GM21367 (cell line): ENCODE measurements at regions not wholly inside any gene's neighbourhood (a gene's known extent, or its start where the extent isn't known, plus 50 kb on each side); places are given as distances from the start of the nearest gene placed in this dataset.

Source experiments
- ATAC-seq: cut with Tn5 transposase; IDR thresholded peaks from one replicate; pipeline ENCODE4 v1.9.1; 2021; ENCODE audit not compliant: unreplicated experiment

- ATAC-seq = no peak
Measured at GRCh38 chr14:50056435-50056834, 59.9 kb downstream of the VCPKMT start.

GRCh38 chr14:50057331-50057730 lies 59.0 kb downstream of the VCPKMT start:
- ATAC-seq = no peak

- no peak for ATAC-seq
Measured at GRCh38 chr14:50058113-50058512, 58.3 kb downstream of the VCPKMT start.
